B cell (primary cell): ENCODE measurements at regions not wholly inside any gene's neighbourhood (a gene's known extent, or its start where the extent isn't known, plus 50 kb on each side); places are given as distances from the start of the nearest gene placed in this dataset.

Experiments used
- ATAC-seq: fragments of 200-7000 bp; cut with Tn5 transposase; one replicate; pipeline ENCODE4 v1.10.0; 2021; ENCODE audit warnings: low read depth, mild to moderate bottlenecking, moderate number of reproducible peaks, moderate library complexity
- CTCF ChIA-PET: fragments of 350-600 bp; sonication (Branson Sonifier 250); formaldehyde crosslinking; loops from one replicate; lab custom pipeline; 2021; ENCODE audit warnings: antibody characterized with exemption, inconsistent platforms; lab: Charles Lee
- POLR2A ChIA-PET: fragments of 350-600 bp; sonication (Branson Sonifier 250); formaldehyde crosslinking; loops from one replicate; lab custom pipeline; 2021; ENCODE audit warnings: antibody characterized with exemption; lab: Charles Lee
- DNase-seq: peaks from one replicate; pipeline ENCODE4 v3.0.0; 2013
- H2AFZ ChIP-seq: 2 replicates; pipeline ENCODE4 v1.6.1; 2012; ENCODE audit warnings: mild to moderate bottlenecking, low read depth, low read length; ENCODE audit not compliant: insufficient read depth, poor library complexity, severe bottlenecking
- H3K27ac ChIP-seq, 2 donors: 1 replicate in 1 of 2; 2 replicates in 1 of 2; pipeline ENCODE4 v1.5.1; 2012 to 2013; ENCODE audit warnings: low read length in 2 of 2, mild to moderate bottlenecking in 2 of 2, moderate library complexity in 1 of 2
- H3K27me3 ChIP-seq, 4 experiments: fragments of 200-600 bp in 1 of 4; sonication (generic) in 1 of 4; replicated peaks in 1 of 4; 1 replicate in 2 of 4; 2 replicates in 2 of 4; pipeline versions ENCODE4 v1.6.1 to v1.7.0; 2013 to 2016; ENCODE audit warnings: low read length in 3 of 4, mild to moderate bottlenecking in 2 of 4, mixed read lengths in 1 of 4, moderate library complexity in 1 of 4; ENCODE audit not compliant: insufficient read depth in 4 of 4, control insufficient read depth in 3 of 4; ENCODE audit errors: control extremely low read depth in 1 of 4
- H3K36me3 ChIP-seq, 2 experiments: replicated peaks in 1 of 2; 1 replicate in 1 of 2; 2 replicates in 1 of 2; pipeline versions ENCODE4 v1.6.1 to v1.7.1; 2013; ENCODE audit warnings: low read length in 1 of 2; ENCODE audit not compliant: insufficient read depth in 2 of 2, control insufficient read depth in 1 of 2; ENCODE audit errors: control extremely low read depth in 1 of 2, extremely low read depth in 1 of 2
- H3K4me1 ChIP-seq, 2 donors: fragments of 200-600 bp in 1 of 2; sonication (generic) in 1 of 2; 1 replicate in 1 of 2; 2 replicates in 1 of 2; pipeline versions ENCODE4 v1.5.1 to v1.6.1; 2013 to 2017; ENCODE audit warnings: low read length in 2 of 2; ENCODE audit not compliant: control insufficient read depth in 2 of 2, insufficient read depth in 2 of 2
- H3K4me2 ChIP-seq: replicated peaks from 2 replicates; pipeline ENCODE3; 2012; ENCODE audit warnings: mild to moderate bottlenecking, low read depth, low read length; ENCODE audit not compliant: poor library complexity, severe bottlenecking
- H3K4me3 ChIP-seq, 5 experiments: fragments of 200-600 bp in 1 of 5; sonication (generic) in 1 of 5; 1 replicate in 3 of 5; 2 replicates in 2 of 5; pipeline versions ENCODE4 v1.5.1 to v1.7.0; 2011 to 2016; ENCODE audit warnings: low read length in 4 of 5, mild to moderate bottlenecking in 4 of 5, low read depth in 2 of 5, control low read depth in 1 of 5, moderate library complexity in 1 of 5; ENCODE audit not compliant: insufficient read depth in 1 of 5; ENCODE audit errors: control extremely low read depth in 1 of 5, extremely low read depth in 1 of 5
- H3K79me2 ChIP-seq: fragments of 200-600 bp; sonication (generic); one replicate; pipeline ENCODE4 v1.6.0; 2016; ENCODE audit warnings: low read length; ENCODE audit not compliant: control insufficient read depth, insufficient read depth
- H3K9ac ChIP-seq: fragments of 200-600 bp; sonication (generic); 2 replicates; pipeline ENCODE4 v1.6.1; 2017; ENCODE audit warnings: mild to moderate bottlenecking, low read length, moderate library complexity
- H3K9me3 ChIP-seq, 3 donors: one replicate each; pipeline versions ENCODE4 v1.6.1 to v1.7.1; 2013; ENCODE audit warnings: low read length in 2 of 3; ENCODE audit not compliant: control insufficient read depth in 2 of 3, insufficient read depth in 1 of 3; ENCODE audit errors: control extremely low read depth in 1 of 3
- H4K20me1 ChIP-seq: 2 replicates; pipeline ENCODE4 v1.6.0; 2012; ENCODE audit warnings: mild to moderate bottlenecking, low read length; ENCODE audit not compliant: insufficient read depth, control insufficient read depth, poor library complexity, severe bottlenecking
- H3K27ac Mint-ChIP-seq: one replicate; pipeline ENCODE4 v1.8.0; 2021; ENCODE audit warnings: mixed read lengths
- H3K27me3 Mint-ChIP-seq: one replicate; pipeline ENCODE4 v1.8.0; 2021; ENCODE audit warnings: mixed read lengths
- H3K4me1 Mint-ChIP-seq: one replicate; pipeline ENCODE4 v1.8.0; 2021; ENCODE audit warnings: mixed read lengths
- H3K4me3 Mint-ChIP-seq: one replicate; pipeline ENCODE4 v1.8.0; 2021; ENCODE audit warnings: mixed read lengths
- H3K9me3 Mint-ChIP-seq: one replicate; pipeline ENCODE4 v1.8.0; 2022; ENCODE audit warnings: mixed read lengths; ENCODE audit not compliant: insufficient read depth
- EZH2 ChIP-seq: IDR thresholded peaks from 2 replicates; pipeline ENCODE4 v1.6.1; 2012; ENCODE audit warnings: borderline replicate concordance, low read depth, mild to moderate bottlenecking, moderate library complexity, low read length; ENCODE audit not compliant: insufficient read depth, poor library complexity, severe bottlenecking
- WGBS: methylation state at CpG from one replicate; pipeline ENCODE4 v1.1.5; 2013; ENCODE audit warnings: missing lambda C conversion rate; ENCODE audit not compliant: insufficient coverage; 5-methylcytosine and 5-hydroxymethylcytosine counted together
- intact Hi-C: fragments of 100-400 bp; cut with micrococcal nuclease; formaldehyde crosslinking; loops from one replicate; pipeline ENCODE4 v1.10.0; 2022
- TF ChIP-seq, protein P1 (sequence below): fragments of 200-600 bp; IDR thresholded peaks from one replicate; pipeline ENCODE4 v1.8.0; 2022; ENCODE audit warnings: antibody characterized with exemption, mild to moderate bottlenecking

GRCh38 chr2:8026381-8026780, 655.5 kb upstream of the ID2 start:
- Histone ChIP-seq H3K79me2 (no peaks in the 10 kb centered on the region), H3K4me2 (no peak overlapping the region), H4K20me1 (no peaks in the 10 kb centered on the region), H3K4me3 (no peak overlapping the region), H3K4me1 (peaks cover 0 to 7% of the 10 kb centered on the region in 2 donors), H3K9me3 (peaks cover 0 to 12% (median 0%) of the 10 kb centered on the region in 3 donors), H3K27ac (no peak overlapping the region), H3K36me3 (no peaks in the 10 kb centered on the region), H3K27me3 (no peaks in the 10 kb centered on the region), H2AFZ (no peak overlapping the region), H3K9ac (no peak overlapping the region)
- Mint-ChIP-seq H3K9me3 (no peaks in the 10 kb centered on the region), H3K27ac (no peak overlapping the region), H3K27me3 (peaks cover 24% of the 10 kb centered on the region), H3K4me3 (no peak overlapping the region), H3K4me1 (peaks cover 3% of the 10 kb centered on the region)
- ATAC-seq, result no peak
- ChIA-PET POLR2A (no interaction called here), CTCF (no interaction called here)
- TF ChIP-seq, protein P1, sequence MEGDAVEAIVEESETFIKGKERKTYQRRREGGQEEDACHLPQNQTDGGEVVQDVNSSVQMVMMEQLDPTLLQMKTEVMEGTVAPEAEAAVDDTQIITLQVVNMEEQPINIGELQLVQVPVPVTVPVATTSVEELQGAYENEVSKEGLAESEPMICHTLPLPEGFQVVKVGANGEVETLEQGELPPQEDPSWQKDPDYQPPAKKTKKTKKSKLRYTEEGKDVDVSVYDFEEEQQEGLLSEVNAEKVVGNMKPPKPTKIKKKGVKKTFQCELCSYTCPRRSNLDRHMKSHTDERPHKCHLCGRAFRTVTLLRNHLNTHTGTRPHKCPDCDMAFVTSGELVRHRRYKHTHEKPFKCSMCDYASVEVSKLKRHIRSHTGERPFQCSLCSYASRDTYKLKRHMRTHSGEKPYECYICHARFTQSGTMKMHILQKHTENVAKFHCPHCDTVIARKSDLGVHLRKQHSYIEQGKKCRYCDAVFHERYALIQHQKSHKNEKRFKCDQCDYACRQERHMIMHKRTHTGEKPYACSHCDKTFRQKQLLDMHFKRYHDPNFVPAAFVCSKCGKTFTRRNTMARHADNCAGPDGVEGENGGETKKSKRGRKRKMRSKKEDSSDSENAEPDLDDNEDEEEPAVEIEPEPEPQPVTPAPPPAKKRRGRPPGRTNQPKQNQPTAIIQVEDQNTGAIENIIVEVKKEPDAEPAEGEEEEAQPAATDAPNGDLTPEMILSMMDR, result no peak
- no peak for TF ChIP-seq EZH2
- DNase-seq, result no peak
- 83% methylated on average over 3 of the region's 4 CpGs for WGBS
- intact Hi-C loops, result no loop called here

- CTCF ChIA-PET, result no interaction called here
- intact Hi-C loops, result no loop called here
- H3K36me3 ChIP-seq, result no peaks in the 10 kb centered on the region
- H3K4me2 ChIP-seq, result no peak overlapping the region
- POLR2A ChIA-PET, result no interaction called here
- TF ChIP-seq EZH2, result no peak
- TF ChIP-seq, protein P1, result no peak
- WGBS, result 64% methylated on average over 10 of the region's 11 CpGs
- no peak for ATAC-seq
- no peak overlapping the region for H3K27ac ChIP-seq
- no peaks in the 10 kb centered on the region for H3K79me2 ChIP-seq
- H3K4me3 ChIP-seq, result no peak overlapping the region
- H3K27ac Mint-ChIP-seq, result no peak overlapping the region
- no peak for DNase-seq
- no peak overlapping the region for H3K4me3 Mint-ChIP-seq
- no peaks in the 10 kb centered on the region for H3K27me3 ChIP-seq
- H3K9ac ChIP-seq, result no peak overlapping the region
- no peak overlapping the region for H2AFZ ChIP-seq
- H3K9me3 ChIP-seq, result peaks cover 0 to 12% (median 0%) of the 10 kb centered on the region in 3 donors
- no peaks in the 10 kb centered on the region for H3K9me3 Mint-ChIP-seq
- H3K4me1 Mint-ChIP-seq, result peaks cover 3% of the 10 kb centered on the region
- H4K20me1 ChIP-seq, result no peaks in the 10 kb centered on the region
- H3K27me3 Mint-ChIP-seq, result peaks cover 24% of the 10 kb centered on the region
- peaks cover 0 to 7% of the 10 kb centered on the region in 2 donors for H3K4me1 ChIP-seq
Observed at GRCh38 chr2:8027387-8027786, 654.5 kb upstream of the ID2 start.
